ENCODE measurements at regions not wholly inside any gene's neighbourhood (a gene's known extent, or its start where the extent isn't known, plus 50 kb on each side); places are given as distances from the start of the nearest gene placed in this dataset.
A peak's percentile ranks its signal among the peaks of the same experiment; 100 is the strongest.
"Not testable (repeated sequence)": the region's sequence is repeated elsewhere in the genome, so short reads cannot be mapped to it uniquely, and the experiment has no call there.

DNA sequence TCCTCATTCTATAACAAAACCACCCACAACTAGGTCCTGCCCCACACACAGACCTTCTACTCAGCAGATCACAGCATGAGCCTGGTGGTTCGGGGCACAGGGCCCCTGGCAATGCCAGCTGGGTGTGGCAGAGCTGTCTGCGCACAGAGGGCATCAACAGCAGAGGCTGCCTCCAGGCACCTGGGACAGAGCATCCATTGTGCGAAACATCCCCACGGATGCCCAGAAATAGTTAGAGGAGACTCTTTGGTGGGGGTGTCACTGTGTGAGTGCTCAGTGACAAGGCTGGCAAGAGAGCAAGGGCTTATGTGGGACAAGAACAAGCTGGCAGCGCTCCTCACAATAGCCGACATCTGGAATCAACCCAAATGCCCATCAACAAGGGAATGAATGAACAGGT, 487.4 kb upstream of the PROK2 start:
- Mint-ChIP-seq H3K36me3 (ENCODE audit: low read depth) (no peaks in the 10 kb centered on the region), H3K4me3 (no peak overlapping the region), H3K27me3 (ENCODE audit: insufficient read depth) (peaks cover 1% of the 10 kb centered on the region), H3K27ac (no peak overlapping the region), H3K9me3 (no peaks in the 10 kb centered on the region), H3K4me1 (ENCODE audit: low read depth) (peaks cover 49% of the 10 kb centered on the region)
- intact Hi-C loops (cut with micrococcal nuclease) = loop anchor here (5.0 to 10.0 kb wide), 2 partner anchors 482 to 560 kb away; no protein-coding TSS in a partner anchor
- DNase-seq (ENCODE audit: low spot score) = no peak

DNA sequence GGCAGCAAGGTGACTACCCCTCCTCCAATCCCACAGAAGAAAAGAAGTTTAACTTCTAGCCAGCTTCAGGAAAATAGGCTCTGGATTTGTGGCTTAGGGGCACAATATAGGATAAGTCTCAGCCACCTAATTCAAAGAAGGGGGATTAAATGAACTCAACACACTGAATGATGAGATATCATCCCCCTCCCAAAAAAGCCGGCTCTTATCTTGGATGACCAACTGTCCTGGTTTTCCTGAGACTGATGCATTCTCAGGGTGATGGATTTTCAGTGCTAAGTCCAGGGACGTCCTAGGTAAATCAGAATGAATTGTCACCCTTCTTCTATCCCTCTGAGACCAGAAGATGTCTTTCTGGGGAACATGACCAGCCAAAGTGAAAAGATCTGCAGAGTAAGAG, 487.0 kb upstream of the PROK2 start:
- Mint-ChIP-seq H3K4me3 (no peak overlapping the region), H3K4me1 (ENCODE audit: low read depth) (peaks cover 53% of the 10 kb centered on the region), H3K9me3 (no peaks in the 10 kb centered on the region), H3K27me3 (ENCODE audit: insufficient read depth) (no peaks in the 10 kb centered on the region), H3K27ac (no peak overlapping the region), H3K36me3 (ENCODE audit: low read depth) (no peaks in the 10 kb centered on the region)
- no peak for DNase-seq (ENCODE audit: low spot score)
- intact Hi-C loops (cut with micrococcal nuclease) = loop anchor here (5.0 to 10.0 kb wide), 2 partner anchors 483 to 560 kb away; no protein-coding TSS in a partner anchor

DNA sequence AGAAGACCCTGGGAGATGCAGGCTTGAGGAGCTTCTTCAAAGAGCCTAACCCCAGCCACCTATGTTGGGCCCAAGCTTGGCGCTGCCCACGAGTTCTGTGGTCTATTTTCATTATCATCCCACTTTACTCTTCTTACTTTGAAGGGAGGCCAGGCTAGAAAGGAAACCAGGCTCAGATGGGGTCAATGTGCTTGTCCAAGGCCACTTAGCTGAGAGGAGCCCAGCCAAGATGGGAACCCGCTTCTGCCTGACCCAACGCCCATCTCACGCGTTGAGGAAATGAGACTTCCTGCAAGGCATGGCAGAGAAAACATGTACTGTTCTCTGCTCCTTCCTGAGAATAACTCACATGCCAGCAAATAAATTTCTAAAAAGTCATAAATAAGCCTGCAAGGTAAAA, 486.3 kb upstream of the PROK2 start:
- peaks cover under 1% of the 10 kb centered on the region for H3K9me3 Mint-ChIP-seq
- no peak overlapping the region for H3K27ac Mint-ChIP-seq
- intact Hi-C loops (cut with micrococcal nuclease) = loop anchor here (5.0 to 10.0 kb wide), 2 partner anchors 484 to 559 kb away; no protein-coding TSS in a partner anchor
- no peak for DNase-seq (ENCODE audit: low spot score)
- H3K4me1 Mint-ChIP-seq (ENCODE audit: low read depth) = peaks cover 60% of the 10 kb centered on the region
- no peaks in the 10 kb centered on the region for H3K36me3 Mint-ChIP-seq (ENCODE audit: low read depth)
- H3K27me3 Mint-ChIP-seq (ENCODE audit: insufficient read depth) = no peaks in the 10 kb centered on the region
- no peak overlapping the region for H3K4me3 Mint-ChIP-seq

DNA sequence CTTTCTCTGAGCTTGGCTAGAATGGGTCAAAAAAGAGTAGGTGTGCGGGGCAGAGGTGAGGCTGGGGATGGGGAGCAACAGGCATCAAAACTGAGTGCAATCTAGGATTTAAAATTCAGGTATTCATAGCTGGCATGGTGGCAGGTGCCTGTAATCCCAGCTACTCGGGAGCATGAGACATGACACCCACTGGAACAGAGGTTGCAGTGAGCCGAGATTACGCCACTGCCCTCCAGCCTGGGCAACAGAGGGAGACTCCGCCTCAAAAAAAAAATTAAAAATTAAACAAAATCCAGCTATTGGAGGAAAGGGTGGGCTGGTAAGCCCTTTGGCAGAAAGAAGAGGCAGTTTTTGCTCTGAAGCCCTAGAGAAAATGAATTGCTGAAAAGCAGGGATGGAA, 485.8 kb upstream of the PROK2 start:
- H3K4me3 Mint-ChIP-seq = no peak overlapping the region
- no peak overlapping the region for H3K27ac Mint-ChIP-seq
- peaks cover 4% of the 10 kb centered on the region for H3K9me3 Mint-ChIP-seq
- H3K36me3 Mint-ChIP-seq (ENCODE audit: low read depth) = peaks cover 2% of the 10 kb centered on the region
- H3K4me1 Mint-ChIP-seq (ENCODE audit: low read depth) = peaks cover 65% of the 10 kb centered on the region
- intact Hi-C loops (cut with micrococcal nuclease) = loop anchor here (5.0 to 10.0 kb wide), 2 partner anchors 484 to 558 kb away; no protein-coding TSS in a partner anchor
- H3K27me3 Mint-ChIP-seq (ENCODE audit: insufficient read depth) = no peaks in the 10 kb centered on the region
- no peak for DNase-seq (ENCODE audit: low spot score)

DNA sequence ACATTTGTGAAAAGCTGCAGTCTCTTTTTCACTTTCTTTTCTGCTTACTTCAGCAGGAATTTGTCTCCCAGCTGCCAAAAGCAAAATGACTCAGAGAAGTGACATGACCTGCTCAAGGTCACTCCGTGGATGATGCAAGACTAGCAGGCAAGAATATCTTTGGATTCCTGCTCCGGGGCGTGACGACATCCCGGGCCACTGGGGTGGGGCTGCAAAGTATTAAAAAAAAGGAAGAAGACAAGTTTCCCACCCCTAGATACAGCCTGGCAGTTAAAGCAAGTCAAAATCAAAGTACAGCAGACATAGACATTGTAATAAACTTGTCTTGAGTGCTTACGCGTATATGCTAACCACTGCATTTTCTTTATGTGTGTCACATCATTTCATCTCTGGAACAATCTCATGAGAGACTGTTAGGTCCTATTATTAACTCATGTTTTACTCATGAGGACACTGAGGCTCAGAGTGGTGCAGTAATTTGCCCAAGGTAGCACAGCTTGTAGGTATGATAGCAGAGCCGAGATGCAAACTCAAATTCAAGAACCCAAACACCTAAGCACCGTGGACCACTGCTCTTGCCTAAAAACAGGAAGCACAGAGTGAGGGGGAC, 485.2 kb upstream of the PROK2 start:
- Mint-ChIP-seq H3K27me3 (ENCODE audit: insufficient read depth) (no peaks in the 10 kb centered on the region), H3K4me1 (ENCODE audit: low read depth) (peaks cover 70% of the 10 kb centered on the region), H3K36me3 (ENCODE audit: low read depth) (peaks cover 2% of the 10 kb centered on the region), H3K4me3 (no peak overlapping the region), H3K27ac (peak overlapping the region; percentile 74), H3K9me3 (peaks cover 4% of the 10 kb centered on the region)
- intact Hi-C loops (cut with micrococcal nuclease) = loop anchor here (5.0 to 10.0 kb wide), 2 partner anchors 485 to 558 kb away; no protein-coding TSS in a partner anchor
- no peak for DNase-seq (ENCODE audit: low spot score)

DNA sequence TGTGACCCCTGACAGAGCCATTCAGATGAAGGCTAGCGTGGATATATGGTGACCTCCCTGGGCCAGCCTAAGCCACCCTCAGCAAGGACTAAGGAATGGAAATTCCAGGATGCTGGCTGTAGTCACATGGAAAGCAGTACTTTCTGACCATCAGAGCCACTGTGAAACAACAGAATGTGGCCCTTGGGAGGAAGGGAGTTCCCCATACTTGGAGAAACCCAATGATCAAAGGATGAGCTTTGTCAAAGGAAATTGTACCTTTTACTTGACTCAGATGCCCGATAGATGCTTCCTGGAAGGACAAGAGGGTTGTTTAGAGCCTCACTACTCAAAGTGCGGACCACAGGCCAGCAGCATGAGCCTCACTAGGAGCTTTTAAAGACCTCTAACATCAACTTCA, 484.5 kb upstream of the PROK2 start:
- Mint-ChIP-seq H3K4me3 (no peak overlapping the region), H3K27me3 (ENCODE audit: insufficient read depth) (no peaks in the 10 kb centered on the region), H3K36me3 (ENCODE audit: low read depth) (peaks cover 2% of the 10 kb centered on the region), H3K9me3 (peaks cover 4% of the 10 kb centered on the region), H3K4me1 (ENCODE audit: low read depth) (peaks cover 65% of the 10 kb centered on the region), H3K27ac (no peak overlapping the region)
- intact Hi-C loops (cut with micrococcal nuclease) = loop anchor here (5.0 kb wide), 3 partner anchors 73 to 542 kb away; partner anchors contain the start of gene EIF4E3
- DNase-seq (ENCODE audit: low spot score) = no peak

DNA sequence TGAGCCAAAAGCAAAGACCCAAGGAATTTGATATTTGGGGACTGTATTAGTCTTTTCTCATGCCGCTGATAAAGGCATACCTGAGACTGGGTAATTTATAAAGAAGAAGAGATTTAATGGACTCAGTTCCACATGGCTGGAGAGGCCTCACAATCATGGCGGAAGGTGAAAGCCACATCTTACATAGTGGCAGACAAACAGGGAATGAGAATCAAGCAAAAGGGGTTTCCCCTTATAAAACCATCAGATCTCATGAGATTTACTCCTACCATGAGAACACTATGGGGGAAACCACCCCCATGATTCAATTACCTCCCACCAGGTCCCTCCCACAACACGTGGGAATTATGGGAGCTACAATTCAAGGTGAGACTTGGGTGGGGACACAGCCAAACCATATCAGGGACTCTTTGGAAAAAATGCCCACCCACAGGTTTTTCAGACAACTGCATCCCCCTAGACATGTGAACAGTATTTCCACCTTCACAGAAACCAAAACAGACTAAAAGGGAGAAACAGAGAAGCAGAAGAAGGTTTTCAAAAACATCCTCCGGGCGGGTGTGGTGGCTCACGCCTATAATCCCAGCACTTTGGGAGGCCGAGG, 482.1 kb upstream of the PROK2 start:
- H3K36me3 Mint-ChIP-seq (ENCODE audit: low read depth); H3K27ac Mint-ChIP-seq; H3K9me3 Mint-ChIP-seq; DNase-seq (ENCODE audit: low spot score); H3K4me3 Mint-ChIP-seq; H3K27me3 Mint-ChIP-seq (ENCODE audit: insufficient read depth): not testable (repeated sequence)
- intact Hi-C loops (cut with micrococcal nuclease) = loop anchor here (2.0 to 5.0 kb wide), 4 partner anchors 75 to 556 kb away; partner anchors contain the start of gene EIF4E3
- H3K4me1 Mint-ChIP-seq (ENCODE audit: low read depth) = peaks cover 58% of the 10 kb centered on the region

DNA sequence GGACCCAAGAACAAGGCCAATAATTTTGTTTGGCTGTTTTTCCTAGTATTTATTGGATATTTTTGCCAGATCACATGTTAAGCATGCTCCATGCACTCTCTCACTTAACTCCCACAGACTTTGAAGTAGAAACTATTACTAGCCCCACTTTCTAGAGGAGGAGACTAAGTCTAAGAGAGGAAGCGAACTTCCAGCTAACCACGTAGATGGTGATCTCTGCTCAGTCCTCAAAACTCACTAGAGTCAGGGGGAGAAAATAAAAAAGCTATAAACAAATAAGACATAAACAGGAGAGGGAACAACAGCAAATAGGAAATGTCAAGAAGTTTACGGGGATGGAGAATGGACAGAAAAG, 481.0 kb upstream of the PROK2 start:
- no peaks in the 10 kb centered on the region for H3K27me3 Mint-ChIP-seq (ENCODE audit: insufficient read depth)
- no peak overlapping the region for H3K4me3 Mint-ChIP-seq
- peaks cover 4% of the 10 kb centered on the region for H3K9me3 Mint-ChIP-seq
- DNase-seq (ENCODE audit: low spot score) = no peak
- H3K36me3 Mint-ChIP-seq (ENCODE audit: low read depth) = peaks cover 2% of the 10 kb centered on the region
- peak overlapping the region; percentile 58 for H3K27ac Mint-ChIP-seq
- peaks cover 51% of the 10 kb centered on the region for H3K4me1 Mint-ChIP-seq (ENCODE audit: low read depth)
- intact Hi-C loops (cut with micrococcal nuclease) = loop anchor here (2.0 to 5.0 kb wide), 4 partner anchors 76 to 557 kb away; partner anchors contain the start of gene EIF4E3

DNA sequence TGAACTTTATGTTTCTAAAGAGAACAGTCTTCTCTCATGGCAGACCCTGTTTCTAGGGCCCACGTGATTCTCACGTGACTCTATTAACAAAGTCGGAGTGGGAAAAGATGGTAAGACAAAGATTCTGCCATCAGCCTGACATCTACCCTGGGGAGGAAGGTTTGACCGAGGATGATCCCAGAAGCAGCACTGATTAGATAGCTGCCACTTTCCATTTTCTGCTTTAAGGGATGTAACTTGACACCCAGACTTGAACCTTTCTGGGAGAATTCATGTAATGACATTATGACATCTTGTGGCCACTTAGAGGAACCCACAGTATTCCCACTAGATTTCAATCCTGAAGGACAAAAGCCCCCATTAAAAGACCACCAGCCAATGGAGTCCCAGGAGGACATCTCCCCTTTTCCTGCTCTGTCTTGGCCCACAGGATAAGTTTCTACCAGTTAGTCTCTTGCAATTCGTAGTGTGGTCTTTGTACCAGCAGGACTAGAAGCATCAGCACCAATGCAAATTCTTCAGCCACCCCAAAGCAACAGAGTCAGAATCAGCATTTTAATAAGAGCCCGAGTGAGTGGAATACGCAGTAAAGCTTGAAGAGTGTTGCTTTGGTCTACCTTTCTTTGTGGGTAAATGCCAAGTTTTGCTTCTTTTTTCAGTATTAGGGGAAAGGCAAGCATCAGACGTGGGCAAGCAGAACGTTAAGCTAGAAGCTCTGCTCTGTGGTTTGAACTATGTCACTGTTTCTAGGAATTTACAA, 480.5 kb upstream of the PROK2 start:
- Mint-ChIP-seq H3K27me3 (ENCODE audit: insufficient read depth) (no peaks in the 10 kb centered on the region), H3K9me3 (peaks cover 4% of the 10 kb centered on the region), H3K27ac (peak overlapping the region; percentile 8), H3K4me3 (no peak overlapping the region), H3K4me1 (ENCODE audit: low read depth) (peaks cover 48% of the 10 kb centered on the region), H3K36me3 (ENCODE audit: low read depth) (peaks cover 2% of the 10 kb centered on the region)
- intact Hi-C loops (cut with micrococcal nuclease) = loop anchor here (2.0 to 5.0 kb wide), 5 partner anchors 77 to 557 kb away; partner anchors contain the start of gene EIF4E3
- DNase-seq (ENCODE audit: low spot score) = no peak

DNA sequence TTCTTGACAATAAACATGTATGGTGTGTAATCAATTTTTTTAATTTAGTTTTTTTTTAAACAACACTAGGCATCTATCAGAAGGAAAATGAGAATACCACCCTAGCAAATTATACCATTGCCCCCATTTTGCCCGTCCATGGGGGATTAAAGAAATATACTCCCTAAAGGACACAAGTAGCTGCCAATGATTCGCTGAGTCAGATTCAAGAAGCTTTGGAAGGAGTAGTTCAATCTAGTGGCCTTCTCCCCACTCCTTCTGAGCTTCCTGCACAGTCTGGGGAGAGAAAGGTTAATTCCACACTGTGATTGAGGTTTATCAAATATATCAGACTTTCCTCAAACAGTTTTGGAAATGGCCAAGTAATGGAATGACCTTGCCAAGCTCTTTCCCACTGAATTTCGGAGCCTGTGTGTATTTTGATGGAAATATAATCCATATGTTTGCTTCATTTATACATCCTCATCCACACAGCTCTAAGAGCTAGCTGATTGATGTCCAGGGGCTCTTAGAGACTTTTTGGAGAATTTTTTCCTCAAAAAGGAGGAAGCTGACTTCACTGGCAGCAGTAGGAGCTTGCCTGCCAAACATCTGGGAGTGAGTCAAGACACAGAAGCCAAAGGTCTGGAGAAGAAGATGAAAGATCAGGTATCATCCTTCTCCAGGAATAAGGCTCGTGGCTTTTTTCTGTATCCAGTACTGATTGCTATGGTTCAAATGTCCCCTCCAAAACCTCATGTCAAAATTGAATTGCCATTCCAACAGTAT, 478.5 kb upstream of the PROK2 start:
- peaks cover 3% of the 10 kb centered on the region for H3K36me3 Mint-ChIP-seq (ENCODE audit: low read depth)
- DNase-seq (ENCODE audit: low spot score) = no peak
- peaks cover 40% of the 10 kb centered on the region for H3K4me1 Mint-ChIP-seq (ENCODE audit: low read depth)
- H3K27ac Mint-ChIP-seq = no peak overlapping the region
- intact Hi-C loops (cut with micrococcal nuclease) = loop anchor here (5.0 kb wide), 1 partner anchor 164 kb away; no protein-coding TSS in a partner anchor
- H3K4me3 Mint-ChIP-seq = no peak overlapping the region
- H3K9me3 Mint-ChIP-seq = peaks cover 4% of the 10 kb centered on the region
- peaks cover 3% of the 10 kb centered on the region for H3K27me3 Mint-ChIP-seq (ENCODE audit: insufficient read depth)

DNA sequence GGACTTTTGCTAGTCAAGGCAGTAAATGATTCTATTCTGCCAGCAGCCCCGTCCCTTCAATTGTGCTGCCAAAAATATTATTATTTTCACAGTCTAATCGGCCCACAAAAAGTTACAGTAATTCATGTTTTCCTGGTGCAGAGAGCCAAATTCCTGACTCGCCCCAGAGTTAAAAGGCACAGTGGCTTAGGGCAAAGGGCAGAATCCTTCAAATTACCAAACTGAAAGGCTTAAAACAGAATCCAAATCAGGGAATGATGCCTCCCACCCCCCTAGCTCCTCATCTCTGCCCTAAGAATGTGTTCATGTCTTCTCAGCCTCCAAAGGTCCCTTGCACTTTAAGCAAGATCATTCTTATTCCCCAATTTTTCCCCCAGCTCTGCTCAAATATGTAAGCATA, 477.8 kb upstream of the PROK2 start:
- no peak for DNase-seq (ENCODE audit: low spot score)
- Mint-ChIP-seq H3K4me1 (ENCODE audit: low read depth) (peaks cover 40% of the 10 kb centered on the region), H3K9me3 (peaks cover 7% of the 10 kb centered on the region), H3K27ac (no peak overlapping the region), H3K4me3 (no peak overlapping the region), H3K27me3 (ENCODE audit: insufficient read depth) (peaks cover 3% of the 10 kb centered on the region), H3K36me3 (ENCODE audit: low read depth) (peaks cover 7% of the 10 kb centered on the region)
- intact Hi-C loops (cut with micrococcal nuclease) = loop anchor here (5.0 kb wide), 1 partner anchor 165 kb away; no protein-coding TSS in a partner anchor

Measured in activated T-helper 1 cell treated with anti-CD3 and anti-CD28 coated beads, Interleukin-12 subunit alpha, Interleukin-12 subunit beta, Interleukin-2, Interleukin-4 antibody, amounts not matched to agents 30 ng/mL and 10 ng/mL and 1 ng/mL, durations not matched to agents 14 hours and 24 hours and 36 hours (primary cell).